ENCODE measurements at regions not wholly inside any gene's neighbourhood (a gene's known extent, or its start where the extent isn't known, plus 50 kb on each side); places are given as distances from the start of the nearest gene placed in this dataset.

- H3K9me3 ChIP-seq (ENCODE audit: low read depth, low read length, poor library complexity, severe bottlenecking) = no peaks in the 10 kb centered on the region
- no peaks in the 10 kb centered on the region for H3K36me3 ChIP-seq (ENCODE audit: insufficient read depth, low read length, poor library complexity, severe bottlenecking)
- H3K27me3 ChIP-seq (replicated peaks; ENCODE audit: insufficient read depth, low read depth, low read length, poor library complexity) = no peaks in the 10 kb centered on the region
- intact Hi-C loops (cut with micrococcal nuclease; ENCODE audit: unreplicated experiment) = no loop called here
- H3K27ac ChIP-seq (ENCODE audit: low read depth, low read length, poor library complexity, severe bottlenecking) = no peak overlapping the region
- no peak for TF ChIP-seq CTCF (conservative IDR thresholded peaks at IDR 0.05; ENCODE audit: low read depth, low read length)
- TF ChIP-seq EZH2 (IDR thresholded peaks at IDR 0.05; ENCODE audit: borderline replicate concordance, low read depth, low read length, poor library complexity, severe bottlenecking) = no peak
- no peak overlapping the region for H3K4me3 ChIP-seq (ENCODE audit: low read depth, low read length, poor library complexity, severe bottlenecking)
- no TSS peak for BruUV-seq (replicated peaks)
- ChIA-PET CTCF (no interaction called here), POLR2A (ENCODE audit: low non-redundant PET) (no interaction called here)
- DNase-seq (ENCODE audit: low spot score) = no peak
- H3K4me1 ChIP-seq (ENCODE audit: insufficient read depth, low read length, poor library complexity, severe bottlenecking) = peaks cover 3% of the 10 kb centered on the region
These were observed 151.3 kb downstream of the BTG1 start for GRCh38 chr12:91994208-91994797.

- H3K27me3 ChIP-seq (replicated peaks; ENCODE audit: insufficient read depth, low read depth, low read length, poor library complexity) = no peaks in the 10 kb centered on the region
- H3K4me1 ChIP-seq (ENCODE audit: insufficient read depth, low read length, poor library complexity, severe bottlenecking) = peaks cover 3% of the 10 kb centered on the region
- intact Hi-C loops (cut with micrococcal nuclease; ENCODE audit: unreplicated experiment) = no loop called here
- no TSS peak for BruUV-seq (replicated peaks)
- TF ChIP-seq CTCF (conservative IDR thresholded peaks at IDR 0.05; ENCODE audit: low read depth, low read length) (no peak), EZH2 (IDR thresholded peaks at IDR 0.05; ENCODE audit: borderline replicate concordance, low read depth, low read length, poor library complexity, severe bottlenecking) (no peak)
- no peak overlapping the region for H3K4me3 ChIP-seq (ENCODE audit: low read depth, low read length, poor library complexity, severe bottlenecking)
- H3K27ac ChIP-seq (ENCODE audit: low read depth, low read length, poor library complexity, severe bottlenecking) = no peak overlapping the region
- no peaks in the 10 kb centered on the region for H3K9me3 ChIP-seq (ENCODE audit: low read depth, low read length, poor library complexity, severe bottlenecking)
- H3K36me3 ChIP-seq (ENCODE audit: insufficient read depth, low read length, poor library complexity, severe bottlenecking) = no peaks in the 10 kb centered on the region
- DNase-seq (ENCODE audit: low spot score) = no peak
- ChIA-PET POLR2A (ENCODE audit: low non-redundant PET) (no interaction called here), CTCF (no interaction called here)
These were observed 152.2 kb downstream of the BTG1 start for GRCh38 chr12:91993287-91994017.

GRCh38 chr12:91991399-91992187, 154.1 kb downstream of the BTG1 start:
- BruUV-seq (replicated peaks) = no TSS peak
- no peak overlapping the region for H3K27ac ChIP-seq (ENCODE audit: low read depth, low read length, poor library complexity, severe bottlenecking)
- CTCF ChIA-PET = no interaction called here

More at GRCh38 chr12:91991399-91992187, 154.1 kb downstream of the BTG1 start:
- DNase-seq (ENCODE audit: low spot score) = peak; percentile 6
- H3K4me3 ChIP-seq (ENCODE audit: low read depth, low read length, poor library complexity, severe bottlenecking) = no peak overlapping the region
- no peaks in the 10 kb centered on the region for H3K9me3 ChIP-seq (ENCODE audit: low read depth, low read length, poor library complexity, severe bottlenecking)
- peaks cover 3% of the 10 kb centered on the region for H3K4me1 ChIP-seq (ENCODE audit: insufficient read depth, low read length, poor library complexity, severe bottlenecking)
- H3K36me3 ChIP-seq (ENCODE audit: insufficient read depth, low read length, poor library complexity, severe bottlenecking) = no peaks in the 10 kb centered on the region
- intact Hi-C loops (cut with micrococcal nuclease; ENCODE audit: unreplicated experiment) = no loop called here
- no peaks in the 10 kb centered on the region for H3K27me3 ChIP-seq (replicated peaks; ENCODE audit: insufficient read depth, low read depth, low read length, poor library complexity)
- POLR2A ChIA-PET (ENCODE audit: low non-redundant PET) = no interaction called here
- TF ChIP-seq CTCF (conservative IDR thresholded peaks at IDR 0.05; ENCODE audit: low read depth, low read length) (no peak), EZH2 (IDR thresholded peaks at IDR 0.05; ENCODE audit: borderline replicate concordance, low read depth, low read length, poor library complexity, severe bottlenecking) (no peak)

Data from A673 (cell line).